Gastroesophageal sphincter (tissue), 3 donors: ENCODE measurements at regions not wholly inside any gene's neighbourhood (a gene's known extent, or its start where the extent isn't known, plus 50 kb on each side); places are given as distances from the start of the nearest gene placed in this dataset.

Source experiments
- CTCF ChIP-seq, 4 experiments: fragments of 200-600 bp in 2 of 4; fragments of 450-650 bp in 2 of 4; sonication (generic) in 1 of 4; IDR thresholded peaks; one replicate each; pipeline ENCODE4 v1.5.1; 2017 to 2019; ENCODE audit warnings: antibody characterized with exemption in 4 of 4, mild to moderate bottlenecking in 2 of 4, moderate library complexity in 2 of 4
- EP300 ChIP-seq: sonication (generic); formaldehyde crosslinking; IDR thresholded peaks from one replicate; pipeline ENCODE4 v1.6.1; 2017; ENCODE audit warnings: antibody characterized with exemption, mild to moderate bottlenecking
- POLR2A ChIP-seq, 2 donors: fragments of 450-650 bp; IDR thresholded peaks; one replicate each; pipeline ENCODE4 v1.6.1; 2017; ENCODE audit warnings: antibody characterized with exemption in 2 of 2, mild to moderate bottlenecking in 2 of 2, moderate library complexity in 1 of 2

- TF ChIP-seq POLR2A (IDR thresholded peaks at IDR 0.05), result no peak
- no peak for TF ChIP-seq CTCF (IDR thresholded peaks at IDR 0.05)
- no peak for TF ChIP-seq EP300
Measured at GRCh38 chr21:41639766-41640165, 127.1 kb downstream of the RIPK4 start.
